Right cardiac atrium (tissue), 5 donors: ENCODE measurements at regions not wholly inside any gene's neighbourhood (a gene's known extent, or its start where the extent isn't known, plus 50 kb on each side); places are given as distances from the start of the nearest gene placed in this dataset.

Source experiments
- ATAC-seq, 2 donors: fragments of 200-7000 bp; cut with Tn5 transposase; one replicate each; pipeline versions ENCODE4 v1.8.0 to v1.9.1; 2020; ENCODE audit warnings: moderate library complexity in 2 of 2, mild to moderate bottlenecking in 1 of 2
- DNase-seq, 3 donors: peaks; one replicate each; pipeline ENCODE4 v3.0.0-alpha.2; 2020
- H3K27ac ChIP-seq: one replicate; pipeline ENCODE4 v1.5.1; 2013; ENCODE audit warnings: mild to moderate bottlenecking, low read length, control low read depth, moderate library complexity
- H3K27me3 ChIP-seq: one replicate; pipeline ENCODE4 v1.6.1; 2013; ENCODE audit not compliant: control insufficient read depth, insufficient read depth
- H3K4me1 ChIP-seq: one replicate; pipeline ENCODE4 v1.6.1; 2013; ENCODE audit warnings: low read length; ENCODE audit not compliant: control insufficient read depth, insufficient read depth
- H3K4me3 ChIP-seq: one replicate; pipeline ENCODE4 v1.5.1; 2013; ENCODE audit warnings: low read length, control low read depth
- H3K9me3 ChIP-seq: one replicate; pipeline ENCODE4 v1.6.1; 2013; ENCODE audit warnings: low read length; ENCODE audit not compliant: control insufficient read depth
- WGBS: extraction: QIAGEN DNeasy Blood & Tissue Kit; methylation state at CpG from one replicate; pipeline ENCODE4 v1.1.7; 2013; 5-methylcytosine and 5-hydroxymethylcytosine counted together
- intact Hi-C, 4 donors: fragments of 100-400 bp; cut with DNase I; formaldehyde crosslinking; loops; one replicate each; pipeline versions ENCODE4 v1.11.0 to v1.14.0; 2022 to 2023
- donor health status: healthy with polysubstance abuse.
- donor health status: DM: no; HTN: yes; CAD: no.
- donor health status: DM: no; HTN: no; CAD: no.
- donor health status: DM: no; HTN: yes; CAD: no; lungs with severe emphysema.
- donor health status: DM: yes; HTN: yes; CAD: no.

GRCh38 chrX:85454295-85454694 is 74.8 kb upstream of the POF1B start:
- Histone ChIP-seq H3K27me3 (no peaks in the 10 kb centered on the region), H3K4me3 (no peak overlapping the region), H3K9me3 (no peaks in the 10 kb centered on the region), H3K4me1 (no peaks in the 10 kb centered on the region), H3K27ac (no peak overlapping the region)
- DNase-seq (no peak), ATAC-seq (no peak)
- intact Hi-C loops = no loop called here

- 60% methylated on average over 2 of the region's 2 CpGs for WGBS
- ATAC-seq (no peak), DNase-seq (no peak)
- Histone ChIP-seq H3K27me3 (no peaks in the 10 kb centered on the region), H3K4me1 (no peaks in the 10 kb centered on the region), H3K9me3 (no peaks in the 10 kb centered on the region), H3K4me3 (no peak overlapping the region), H3K27ac (no peak overlapping the region)
- intact Hi-C loops = no loop called here
Measured at GRCh38 chrX:85444613-85445012, 65.1 kb upstream of the POF1B start.
